CD4-positive, alpha-beta T cell (primary cell): ENCODE measurements at regions not wholly inside any gene's neighbourhood (a gene's known extent, or its start where the extent isn't known, plus 50 kb on each side); places are given as distances from the start of the nearest gene placed in this dataset.

Experiments
- ATAC-seq: fragments of 200-7000 bp; cut with Tn5 transposase; one replicate; pipeline ENCODE4 v1.10.0; 2022; ENCODE audit warnings: mild to moderate bottlenecking; ENCODE audit not compliant: poor library complexity
- CTCF ChIA-PET: fragments of 350-600 bp; sonication (Branson Sonifier 250); formaldehyde crosslinking; loops from one replicate; lab custom pipeline; 2021; ENCODE audit warnings: antibody characterized with exemption, inconsistent platforms; lab: Charles Lee
- POLR2A ChIA-PET: fragments of 350-600 bp; sonication (Branson Sonifier 250); formaldehyde crosslinking; loops from one replicate; lab custom pipeline; 2021; ENCODE audit warnings: antibody characterized with exemption, inconsistent platforms; lab: Charles Lee
- DNase-seq, 14 experiments: peaks; one replicate each; pipeline ENCODE4 v3.0.0-alpha.2; 2013 to 2020; ENCODE audit warnings: mixed read lengths in 2 of 14
- H3K27ac ChIP-seq, 2 donors: one replicate each; pipeline versions ENCODE4 v1.5.1 to v1.7.0; 2013; ENCODE audit warnings: low read length in 2 of 2, low read depth in 1 of 2, mild to moderate bottlenecking in 1 of 2
- H3K27me3 ChIP-seq, 2 experiments: 1 replicate in 1 of 2; 2 replicates in 1 of 2; pipeline versions ENCODE4 v1.6.1 to v1.7.0; 2013; ENCODE audit warnings: low read length in 2 of 2, control low read depth in 1 of 2, mild to moderate bottlenecking in 1 of 2, moderate library complexity in 1 of 2; ENCODE audit not compliant: insufficient read depth in 2 of 2, control insufficient read depth in 1 of 2
- H3K36me3 ChIP-seq: one replicate; pipeline ENCODE4 v1.6.1; 2013; ENCODE audit warnings: low read length, control low read depth; ENCODE audit not compliant: insufficient read depth
- H3K4me1 ChIP-seq: one replicate; pipeline ENCODE4 v1.6.1; 2013; ENCODE audit warnings: low read length, control low read depth; ENCODE audit not compliant: insufficient read depth
- H3K4me3 ChIP-seq: one replicate; pipeline ENCODE4 v1.5.1; 2013; ENCODE audit warnings: mild to moderate bottlenecking, low read length, moderate library complexity
- H3K9me3 ChIP-seq, 2 experiments: 1 replicate in 1 of 2; 2 replicates in 1 of 2; pipeline versions ENCODE4 v1.6.1 to v1.7.0; 2013; ENCODE audit warnings: low read length in 2 of 2, mild to moderate bottlenecking in 2 of 2, control low read depth in 1 of 2, moderate library complexity in 1 of 2; ENCODE audit not compliant: control insufficient read depth in 1 of 2, insufficient read depth in 1 of 2
- H3K27ac Mint-ChIP-seq: one replicate; pipeline ENCODE4 v1.8.0; 2020; ENCODE audit warnings: mixed read lengths
- H3K27me3 Mint-ChIP-seq: one replicate; pipeline ENCODE4 v1.8.0; 2021; ENCODE audit warnings: mixed read lengths
- H3K36me3 Mint-ChIP-seq: one replicate; pipeline ENCODE4 v1.8.0; 2021; ENCODE audit warnings: low read depth, mixed read lengths
- H3K4me1 Mint-ChIP-seq: one replicate; pipeline ENCODE4 v1.8.0; 2021; ENCODE audit warnings: low read depth, mixed read lengths
- H3K4me3 Mint-ChIP-seq: one replicate; pipeline ENCODE4 v1.8.0; 2020; ENCODE audit warnings: mild to moderate bottlenecking, mixed read lengths
- H3K9me3 Mint-ChIP-seq: one replicate; pipeline ENCODE4 v1.8.0; 2020; ENCODE audit warnings: mixed read lengths
- CTCF ChIP-seq: fragments of 200-600 bp; IDR thresholded peaks from one replicate; pipeline ENCODE4 v1.8.0; 2022; ENCODE audit warnings: antibody characterized with exemption, mild to moderate bottlenecking
- intact Hi-C, 2 experiments: fragments of 100-400 bp; cut with DNase I in 1 of 2; cut with micrococcal nuclease in 1 of 2; formaldehyde crosslinking; loops; one replicate each; pipeline versions ENCODE4 v1.15.1 to v1.9.0; 2023 to 2025; cut with DNase I, micrococcal nuclease

DNA sequence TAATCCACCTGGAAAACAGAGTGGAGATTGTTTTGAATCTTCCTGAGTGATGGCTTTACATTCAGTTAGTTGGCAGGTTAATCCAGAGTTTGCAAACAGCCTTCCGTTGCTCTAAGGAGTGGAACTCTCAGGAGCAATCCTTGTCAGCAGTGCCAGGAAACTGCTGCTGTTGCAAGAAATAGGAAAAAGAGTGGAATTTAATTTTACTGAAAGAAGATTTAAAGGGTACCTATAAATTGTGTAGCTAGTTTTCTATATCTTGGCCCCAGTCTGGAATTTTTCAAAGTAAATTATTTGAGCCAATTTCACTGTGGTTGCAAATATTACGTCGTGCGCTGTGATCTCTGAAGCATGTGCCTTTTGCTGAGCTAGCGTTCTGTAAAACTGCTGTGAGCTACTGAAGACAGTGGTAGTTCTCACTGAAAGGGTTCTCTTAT, 55.5 kb upstream of the SLC5A12 start:
- POLR2A ChIA-PET: no interaction called here
- H3K27me3 Mint-ChIP-seq: no peaks in the 10 kb centered on the region
- Histone ChIP-seq H3K4me1 (no peaks in the 10 kb centered on the region), H3K27ac (no peak overlapping the region), H3K27me3 (no peaks in the 10 kb centered on the region), H3K36me3 (no peaks in the 10 kb centered on the region), H3K4me3 (no peak overlapping the region), H3K9me3 (peaks cover 0 to 5% of the 10 kb centered on the region in 2 experiments)
- no peak overlapping the region for H3K27ac Mint-ChIP-seq
- no peak for ATAC-seq
- H3K36me3 Mint-ChIP-seq: no peaks in the 10 kb centered on the region
- H3K4me1 Mint-ChIP-seq: no peaks in the 10 kb centered on the region
- TF ChIP-seq CTCF: no peak
- intact Hi-C loops: no loop called here
- no peak for DNase-seq
- no peak overlapping the region for H3K4me3 Mint-ChIP-seq
- H3K9me3 Mint-ChIP-seq: peaks cover 4% of the 10 kb centered on the region
- CTCF ChIA-PET: no interaction called here

DNA sequence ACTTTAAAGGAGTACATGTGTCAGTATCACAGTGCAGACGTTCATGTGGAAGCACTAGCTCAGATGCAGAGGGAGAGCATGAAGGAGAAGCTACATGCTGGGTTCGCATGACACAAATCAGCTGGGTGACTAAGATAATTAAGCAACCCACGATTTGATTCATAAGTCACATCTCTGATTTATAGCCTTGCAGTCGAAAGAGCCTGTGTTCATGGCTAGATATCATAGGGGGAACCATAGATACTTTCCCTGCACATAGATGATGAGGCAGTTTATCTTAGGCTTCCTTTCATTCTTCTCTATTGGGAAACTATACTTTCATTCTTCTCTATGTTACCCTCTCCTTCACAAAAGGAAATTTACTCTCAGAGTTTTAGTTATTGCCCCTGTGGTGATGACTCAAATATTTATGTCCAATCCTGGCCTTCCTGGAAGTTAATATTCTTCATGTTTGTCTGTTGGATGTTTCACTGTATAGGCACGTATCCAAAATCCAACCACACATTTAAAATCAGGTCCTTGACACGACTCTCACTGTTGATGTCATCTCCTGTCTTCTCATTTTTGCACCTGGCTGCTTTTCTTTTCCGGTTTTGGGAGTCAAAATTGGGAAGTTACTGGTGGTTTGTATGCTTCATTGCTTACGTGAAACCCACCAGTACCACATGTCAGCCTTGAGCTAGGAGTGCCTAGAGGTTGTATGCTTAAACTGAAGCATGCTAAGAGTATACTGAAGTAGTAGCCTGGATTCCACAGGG, 56.3 kb upstream of the SLC5A12 start:
- intact Hi-C loops: no loop called here
- no peak overlapping the region for H3K27ac ChIP-seq
- H3K4me3 ChIP-seq: no peak overlapping the region
- TF ChIP-seq CTCF: no peak
- no peak for ATAC-seq
- CTCF ChIA-PET: no interaction called here
- H3K36me3 ChIP-seq: no peaks in the 10 kb centered on the region
- Mint-ChIP-seq H3K27me3 (no peaks in the 10 kb centered on the region), H3K4me3 (no peak overlapping the region), H3K36me3 (no peaks in the 10 kb centered on the region), H3K9me3 (peaks cover 4% of the 10 kb centered on the region), H3K27ac (no peak overlapping the region), H3K4me1 (no peaks in the 10 kb centered on the region)
- no peaks in the 10 kb centered on the region for H3K27me3 ChIP-seq
- POLR2A ChIA-PET: no interaction called here
- H3K9me3 ChIP-seq: peaks cover 0 to 5% of the 10 kb centered on the region in 2 experiments
- H3K4me1 ChIP-seq: no peaks in the 10 kb centered on the region
- no peak for DNase-seq

- no peak overlapping the region for H3K27ac Mint-ChIP-seq
- no peaks in the 10 kb centered on the region for H3K27me3 Mint-ChIP-seq
- peaks cover 4% of the 10 kb centered on the region for H3K9me3 Mint-ChIP-seq
- peaks cover 4 to 9% of the 10 kb centered on the region in 2 experiments for H3K9me3 ChIP-seq
- no peak for TF ChIP-seq CTCF
- ChIA-PET CTCF (no interaction called here), POLR2A (no interaction called here)
- no peak for DNase-seq
- H3K27ac ChIP-seq: no peak overlapping the region
- H3K4me1 Mint-ChIP-seq: no peaks in the 10 kb centered on the region
- no peaks in the 10 kb centered on the region for H3K4me1 ChIP-seq
- H3K4me3 Mint-ChIP-seq: no peak overlapping the region
- no peaks in the 10 kb centered on the region for H3K36me3 ChIP-seq
- no peak for ATAC-seq
- H3K4me3 ChIP-seq: no peak overlapping the region
- H3K36me3 Mint-ChIP-seq: no peaks in the 10 kb centered on the region
- no peaks in the 10 kb centered on the region for H3K27me3 ChIP-seq
- intact Hi-C loops: no loop called here
These were observed 57.4 kb upstream of the SLC5A12 start for GRCh38 chr11:26779074-26779865.
